Hematopoietic multipotent progenitor cell treated with erythropoietin and hydrocortisone succinate and interleukin-3 and kit ligand, for 8 days (in vitro differentiated cells): ENCODE measurements at regions not wholly inside any gene's neighbourhood (a gene's known extent, or its start where the extent isn't known, plus 50 kb on each side); places are given as distances from the start of the nearest gene placed in this dataset.

Experiments
- DNase-seq: peaks from one replicate; pipeline ENCODE4 v3.0.0-alpha.2; 2015

GRCh38 chr1:201612645-201613044, 73.7 kb downstream of the NAV1 start:
- no peak for DNase-seq

- DNase-seq = no peak
Observed at GRCh38 chr1:201614262-201615015, 75.5 kb downstream of the NAV1 start.

- DNase-seq = no peak
Observed at GRCh38 chr1:201617157-201617556, 78.2 kb downstream of the NAV1 start.

- no peak for DNase-seq
Observed at GRCh38 chr1:201618389-201618788, 79.5 kb downstream of the NAV1 start.

GRCh38 chr1:201618905-201619304, 80.0 kb downstream of the NAV1 start:
- DNase-seq = no peak

- no peak for DNase-seq
Observed at GRCh38 chr1:201619513-201619912, 80.6 kb downstream of the NAV1 start.

GRCh38 chr1:201622353-201622752, 83.4 kb downstream of the NAV1 start:
- DNase-seq = no peak

GRCh38 chr1:201622824-201623223, 83.9 kb downstream of the NAV1 start:
- DNase-seq = no peak

- DNase-seq = no peak
Observed at GRCh38 chr1:201624741-201625225, 85.9 kb downstream of the NAV1 start.

GRCh38 chr1:201625226-201625761, 86.4 kb downstream of the NAV1 start:
- no peak for DNase-seq

GRCh38 chr1:201625851-201626251, 86.9 kb downstream of the NAV1 start:
- no peak for DNase-seq

GRCh38 chr1:201626629-201627275, 87.8 kb downstream of the NAV1 start:
- DNase-seq = no peak

GRCh38 chr1:201628490-201628889, 89.6 kb downstream of the NAV1 start:
- DNase-seq = no peak

- DNase-seq = no peak
Observed at GRCh38 chr1:201630582-201630981, 91.7 kb downstream of the NAV1 start.

- DNase-seq = no peak
Observed at GRCh38 chr1:201631037-201631436, 92.1 kb downstream of the NAV1 start.

- DNase-seq = peak; percentile 9
Observed at GRCh38 chr1:201632364-201632952, 93.5 kb downstream of the NAV1 start.

GRCh38 chr1:201633297-201633696, 94.4 kb downstream of the NAV1 start:
- no peak for DNase-seq

- no peak for DNase-seq
Observed at GRCh38 chr1:201633811-201634210, 94.9 kb downstream of the NAV1 start.

- no peak for DNase-seq
Observed at GRCh38 chr1:201634261-201634660, 95.3 kb downstream of the NAV1 start.

GRCh38 chr1:201636097-201636496, 97.2 kb downstream of the NAV1 start:
- DNase-seq = no peak

- DNase-seq = no peak
Observed at GRCh38 chr1:201636510-201636971, 97.6 kb downstream of the NAV1 start.

- DNase-seq = no peak
Observed at GRCh38 chr1:201637282-201638079, 98.6 kb downstream of the NAV1 start.

GRCh38 chr1:201639391-201639790, 100.5 kb downstream of the NAV1 start:
- DNase-seq = no peak
